OCI-LY1 (cell line): ENCODE measurements at regions not wholly inside any gene's neighbourhood (a gene's known extent, or its start where the extent isn't known, plus 50 kb on each side); places are given as distances from the start of the nearest gene placed in this dataset.
"Not testable (repeated sequence)": the region's sequence is repeated elsewhere in the genome, so short reads cannot be mapped to it uniquely, and the experiment has no call there.

Experiments
- CTCF ChIP-seq: fragments of 200-600 bp; sonication (generic), shearing (Covaris generic); IDR thresholded peaks from 2 replicates; pipeline ENCODE4 v1.5.1; 2017; ENCODE audit warnings: mild to moderate bottlenecking, antibody characterized with exemption, low read length, moderate library complexity, mixed read lengths
- EZH2 ChIP-seq: fragments of 200-600 bp; sonication (generic), shearing (Covaris generic); IDR thresholded peaks from 2 replicates; pipeline ENCODE4 v1.8.0; 2017; ENCODE audit warnings: borderline replicate concordance, mixed run types, mild to moderate bottlenecking, antibody characterized with exemption, low read length, moderate library complexity, mixed read lengths

GRCh38 chr20:29871816-29872215 is 1385.6 kb upstream of the DEFB115 start:
- TF ChIP-seq CTCF, EZH2: not testable (repeated sequence)
